Astrocyte of the spinal cord (primary cell): ENCODE measurements at regions not wholly inside any gene's neighbourhood (a gene's known extent, or its start where the extent isn't known, plus 50 kb on each side); places are given as distances from the start of the nearest gene placed in this dataset.
A peak's percentile ranks its signal among the peaks of the same experiment; 100 is the strongest.
"Not testable (repeated sequence)": the region's sequence is repeated elsewhere in the genome, so short reads cannot be mapped to it uniquely, and the experiment has no call there.

Source experiments
- DNase-seq: peaks from one replicate; pipeline ENCODE4 v3.0.0; 2011; ENCODE audit warnings: low read depth, low spot score
- H3K4me3 ChIP-seq: 2 replicates; pipeline ENCODE4 v1.5.1; 2011; ENCODE audit warnings: low read depth, mild to moderate bottlenecking, low read length, moderate library complexity
- CTCF ChIP-seq: IDR thresholded peaks from 2 replicates; pipeline ENCODE4 v1.5.1; 2012; ENCODE audit warnings: low read depth, mild to moderate bottlenecking, low read length, inconsistent platforms
- in situ Hi-C: cut with HindIII; loops from 2 replicates; pipeline ENCODE4 v1.10.0; 2017; ENCODE audit warnings: low sequenced_read_pairs

GRCh38 chr5:57986761-57987341 is 473.0 kb downstream of the PLK2 start:
- in situ Hi-C loops, result no loop called here
- H3K4me3 ChIP-seq, result no peak overlapping the region
- peak; percentile 52 for DNase-seq
- no peak for TF ChIP-seq CTCF

- no peak for DNase-seq
- H3K4me3 ChIP-seq, result no peak overlapping the region
- TF ChIP-seq CTCF, result no peak
- in situ Hi-C loops, result no loop called here
These were observed 476.5 kb downstream of the PLK2 start for GRCh38 chr5:57983426-57983825.

GRCh38 chr5:57979671-57980070 is 480.2 kb downstream of the PLK2 start:
- no peak overlapping the region for H3K4me3 ChIP-seq
- in situ Hi-C loops, result no loop called here
- DNase-seq, result no peak
- TF ChIP-seq CTCF, result no peak

GRCh38 chr5:57976506-57976905 is 483.4 kb downstream of the PLK2 start:
- TF ChIP-seq CTCF, result no peak

GRCh38 chr5:57972099-57972498 is 487.8 kb downstream of the PLK2 start:
- in situ Hi-C loops, DNase-seq, H3K4me3 ChIP-seq: not testable (repeated sequence)

More at GRCh38 chr5:57976506-57976905, 483.4 kb downstream of the PLK2 start:
- no peak overlapping the region for H3K4me3 ChIP-seq
- DNase-seq, result no peak
- in situ Hi-C loops, result no loop called here

GRCh38 chr5:57960569-57960968 is 478.0 kb upstream of the ACTBL2 start:
- TF ChIP-seq CTCF, result no peak
- DNase-seq, result no peak
- in situ Hi-C loops, result no loop called here
- H3K4me3 ChIP-seq, result no peak overlapping the region

GRCh38 chr5:57956636-57957035 is 474.0 kb upstream of the ACTBL2 start:
- no peak for DNase-seq
- in situ Hi-C loops, result no loop called here
- TF ChIP-seq CTCF, result no peak
- no peak overlapping the region for H3K4me3 ChIP-seq
